ENCODE measurements at regions not wholly inside any gene's neighbourhood (a gene's known extent, or its start where the extent isn't known, plus 50 kb on each side); places are given as distances from the start of the nearest gene placed in this dataset.

GRCh38 chr18:77894060-77894459 lies 644.4 kb downstream of the GALR1 start:
- TF ChIP-seq EZH2phosphoT487 (IDR thresholded peaks at IDR 0.05; ENCODE audit: borderline replicate concordance, low read depth, low read length) (no peak), CTCF (conservative IDR thresholded peaks at IDR 0.05; ENCODE audit: low read length) (no peak)
